BE2C (cell line): ENCODE measurements at regions not wholly inside any gene's neighbourhood (a gene's known extent, or its start where the extent isn't known, plus 50 kb on each side); places are given as distances from the start of the nearest gene placed in this dataset.

Experiments
- DNase-seq: peaks from one replicate; pipeline ENCODE4 v3.0.0-alpha.2; 2020
- H3K27me3 ChIP-seq: fragments of 250-450 bp; sonication (Bioruptor Pico); 2 replicates; pipeline ENCODE4 v1.5.1; 2020; ENCODE audit warnings: mild to moderate bottlenecking
- H3K36me3 ChIP-seq: fragments of 250-450 bp; sonication (Bioruptor Pico); 2 replicates; pipeline ENCODE4 v1.5.1; 2020; ENCODE audit warnings: mild to moderate bottlenecking
- H3K4me1 ChIP-seq: fragments of 250-450 bp; sonication (Bioruptor Pico); 2 replicates; pipeline ENCODE4 v1.5.1; 2020
- H3K4me3 ChIP-seq: 2 replicates; pipeline ENCODE4 v1.5.1; 2011; ENCODE audit warnings: low read depth, low read length
- H3K9me3 ChIP-seq: fragments of 250-450 bp; sonication (Bioruptor Pico); 2 replicates; pipeline ENCODE4 v1.5.1; 2020
- TF ChIP-seq, protein P1 (sequence below): IDR thresholded peaks from 2 replicates; pipeline ENCODE4 v1.5.1; 2012; ENCODE audit warnings: mild to moderate bottlenecking, low read depth, low read length

DNA sequence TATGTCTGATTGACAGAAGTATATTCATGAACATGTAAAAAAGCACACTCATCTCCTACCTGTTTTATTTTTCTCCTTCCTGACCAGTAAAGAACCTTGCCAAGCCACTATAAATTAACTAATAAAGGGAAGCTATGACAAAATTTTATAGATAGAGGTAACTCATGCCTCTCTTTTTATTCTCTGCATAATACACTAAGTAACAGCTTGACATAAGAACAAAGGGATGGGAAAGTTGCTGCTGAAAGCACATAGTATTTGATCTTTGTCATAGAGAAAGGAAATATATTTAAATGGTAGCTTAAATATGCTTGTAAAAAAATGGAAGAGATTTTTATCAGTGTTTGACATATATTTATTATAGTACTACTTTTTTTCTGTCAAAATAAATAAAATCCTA lies 1065.7 kb upstream of the CDH9 start:
- TF ChIP-seq, protein P1, sequence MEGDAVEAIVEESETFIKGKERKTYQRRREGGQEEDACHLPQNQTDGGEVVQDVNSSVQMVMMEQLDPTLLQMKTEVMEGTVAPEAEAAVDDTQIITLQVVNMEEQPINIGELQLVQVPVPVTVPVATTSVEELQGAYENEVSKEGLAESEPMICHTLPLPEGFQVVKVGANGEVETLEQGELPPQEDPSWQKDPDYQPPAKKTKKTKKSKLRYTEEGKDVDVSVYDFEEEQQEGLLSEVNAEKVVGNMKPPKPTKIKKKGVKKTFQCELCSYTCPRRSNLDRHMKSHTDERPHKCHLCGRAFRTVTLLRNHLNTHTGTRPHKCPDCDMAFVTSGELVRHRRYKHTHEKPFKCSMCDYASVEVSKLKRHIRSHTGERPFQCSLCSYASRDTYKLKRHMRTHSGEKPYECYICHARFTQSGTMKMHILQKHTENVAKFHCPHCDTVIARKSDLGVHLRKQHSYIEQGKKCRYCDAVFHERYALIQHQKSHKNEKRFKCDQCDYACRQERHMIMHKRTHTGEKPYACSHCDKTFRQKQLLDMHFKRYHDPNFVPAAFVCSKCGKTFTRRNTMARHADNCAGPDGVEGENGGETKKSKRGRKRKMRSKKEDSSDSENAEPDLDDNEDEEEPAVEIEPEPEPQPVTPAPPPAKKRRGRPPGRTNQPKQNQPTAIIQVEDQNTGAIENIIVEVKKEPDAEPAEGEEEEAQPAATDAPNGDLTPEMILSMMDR: no peak
- no peaks in the 10 kb centered on the region for H3K36me3 ChIP-seq

DNA sequence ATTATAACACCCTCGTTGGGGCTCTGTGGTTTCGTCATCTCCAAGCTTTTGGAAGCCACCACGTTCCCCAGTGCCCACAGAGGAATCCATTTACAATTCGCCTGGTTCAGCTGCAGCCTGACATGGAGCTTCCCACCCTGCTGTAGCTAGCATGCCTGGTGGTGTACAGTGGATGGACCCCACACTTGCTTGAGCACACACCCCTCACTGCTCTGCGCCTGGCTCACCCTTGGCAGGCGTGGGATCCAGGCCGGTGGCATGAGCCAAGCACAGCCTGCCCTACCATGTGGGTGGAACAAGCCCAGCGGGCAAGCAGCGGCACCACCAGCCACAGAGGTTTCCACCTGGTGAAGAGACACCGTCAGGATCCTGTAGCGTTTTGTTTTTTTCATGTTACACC lies 1045.7 kb upstream of the CDH9 start:
- H3K36me3 ChIP-seq: no peaks in the 10 kb centered on the region

More for the DNA sequence above, 1065.7 kb upstream of the CDH9 start:
- Histone ChIP-seq H3K4me1 (no peaks in the 10 kb centered on the region), H3K27me3 (no peaks in the 10 kb centered on the region), H3K4me3 (no peak overlapping the region), H3K9me3 (no peaks in the 10 kb centered on the region)
- no peak for DNase-seq

GRCh38 chr5:28082610-28083009 lies 1044.2 kb upstream of the CDH9 start:
- no peak for DNase-seq
- Histone ChIP-seq H3K36me3 (no peaks in the 10 kb centered on the region), H3K4me3 (no peak overlapping the region), H3K27me3 (no peaks in the 10 kb centered on the region), H3K9me3 (no peaks in the 10 kb centered on the region), H3K4me1 (no peaks in the 10 kb centered on the region)
- TF ChIP-seq, protein P1: no peak

More for the DNA sequence above, 1045.7 kb upstream of the CDH9 start:
- no peaks in the 10 kb centered on the region for H3K4me1 ChIP-seq
- H3K4me3 ChIP-seq: no peak overlapping the region
- TF ChIP-seq, protein P1: no peak
- H3K27me3 ChIP-seq: no peaks in the 10 kb centered on the region
- no peaks in the 10 kb centered on the region for H3K9me3 ChIP-seq
- no peak for DNase-seq

- Histone ChIP-seq H3K4me3 (no peak overlapping the region), H3K9me3 (no peaks in the 10 kb centered on the region), H3K36me3 (no peaks in the 10 kb centered on the region), H3K4me1 (no peaks in the 10 kb centered on the region), H3K27me3 (no peaks in the 10 kb centered on the region)
- DNase-seq: no peak
- TF ChIP-seq, protein P1: no peak
Observed at GRCh38 chr5:28077291-28078240, 1039.2 kb upstream of the CDH9 start.

DNA sequence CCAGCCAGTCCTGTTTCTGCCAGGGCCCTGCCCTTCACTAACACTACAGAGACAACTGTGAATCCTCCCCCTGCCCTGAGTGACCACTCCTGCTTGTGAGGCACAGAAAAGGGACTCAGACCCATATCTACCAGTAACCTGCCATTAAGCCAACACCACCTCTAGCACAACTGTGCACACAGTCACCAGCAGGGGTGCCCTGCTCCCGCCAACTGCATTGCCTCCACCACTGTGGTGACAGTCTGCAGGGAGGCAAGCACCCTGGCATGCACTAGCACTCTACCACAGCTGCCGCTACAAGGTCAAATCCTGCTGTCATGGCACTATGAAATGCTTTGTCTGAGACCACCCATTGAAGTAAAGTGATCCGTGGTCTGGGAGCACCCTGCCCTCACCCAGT lies 1028.5 kb upstream of the CDH9 start:
- Histone ChIP-seq H3K4me3 (no peak overlapping the region), H3K36me3 (no peaks in the 10 kb centered on the region), H3K9me3 (no peaks in the 10 kb centered on the region), H3K4me1 (no peaks in the 10 kb centered on the region), H3K27me3 (no peaks in the 10 kb centered on the region)
- TF ChIP-seq, protein P1: no peak
- no peak for DNase-seq

DNA sequence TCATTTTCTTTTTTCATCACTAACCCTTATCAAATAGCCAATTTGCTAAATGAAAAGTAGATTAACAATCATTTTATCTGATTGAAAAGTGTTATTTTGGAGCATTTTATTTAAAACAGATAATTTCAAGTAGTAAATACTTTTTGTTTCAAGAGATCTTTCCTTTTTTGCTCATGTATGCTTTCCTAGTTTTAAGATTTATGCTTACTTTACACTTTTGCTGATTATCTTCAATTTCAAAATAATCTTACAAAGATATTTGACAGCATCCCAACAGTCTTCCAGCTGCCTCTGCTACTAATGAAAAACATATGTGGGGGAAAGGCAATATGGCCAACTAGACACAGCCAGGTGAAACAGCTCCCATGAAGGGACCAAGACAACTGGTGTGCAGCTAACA lies 1027.3 kb upstream of the CDH9 start:
- no peaks in the 10 kb centered on the region for H3K27me3 ChIP-seq
- DNase-seq: no peak
- H3K36me3 ChIP-seq: no peaks in the 10 kb centered on the region
- TF ChIP-seq, protein P1: no peak
- H3K4me1 ChIP-seq: no peaks in the 10 kb centered on the region; the same call in 1 of the 2 replicates
- no peak overlapping the region for H3K4me3 ChIP-seq
- no peaks in the 10 kb centered on the region for H3K9me3 ChIP-seq
